ENCODE measurements at regions not wholly inside any gene's neighbourhood (a gene's known extent, or its start where the extent isn't known, plus 50 kb on each side); places are given as distances from the start of the nearest gene placed in this dataset.
"Not testable (repeated sequence)": the region's sequence is repeated elsewhere in the genome, so short reads cannot be mapped to it uniquely, and the experiment has no call there.

DNA sequence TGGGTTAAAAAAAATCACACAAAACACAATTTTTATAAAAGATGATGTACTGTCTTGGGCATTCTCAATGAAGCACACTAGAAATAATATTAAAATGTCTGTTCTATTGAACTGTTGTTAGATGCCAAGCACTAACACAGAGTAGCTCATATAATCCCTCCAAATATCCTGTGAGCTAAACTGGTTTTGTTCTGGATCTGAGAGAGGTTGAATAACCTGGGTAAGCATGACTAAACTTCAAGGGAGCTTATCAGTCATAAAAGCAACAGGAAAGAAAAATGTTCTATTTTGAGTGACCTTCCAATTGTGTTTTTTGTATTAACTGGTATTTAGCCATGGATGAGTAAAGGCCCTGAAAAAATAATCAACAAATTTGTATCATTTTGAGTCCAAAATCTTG lies 175.3 kb downstream of the SMC2 start:
- intact Hi-C loops (cut with DNase I), result no loop called here
- DNase-seq, result no peak

DNA sequence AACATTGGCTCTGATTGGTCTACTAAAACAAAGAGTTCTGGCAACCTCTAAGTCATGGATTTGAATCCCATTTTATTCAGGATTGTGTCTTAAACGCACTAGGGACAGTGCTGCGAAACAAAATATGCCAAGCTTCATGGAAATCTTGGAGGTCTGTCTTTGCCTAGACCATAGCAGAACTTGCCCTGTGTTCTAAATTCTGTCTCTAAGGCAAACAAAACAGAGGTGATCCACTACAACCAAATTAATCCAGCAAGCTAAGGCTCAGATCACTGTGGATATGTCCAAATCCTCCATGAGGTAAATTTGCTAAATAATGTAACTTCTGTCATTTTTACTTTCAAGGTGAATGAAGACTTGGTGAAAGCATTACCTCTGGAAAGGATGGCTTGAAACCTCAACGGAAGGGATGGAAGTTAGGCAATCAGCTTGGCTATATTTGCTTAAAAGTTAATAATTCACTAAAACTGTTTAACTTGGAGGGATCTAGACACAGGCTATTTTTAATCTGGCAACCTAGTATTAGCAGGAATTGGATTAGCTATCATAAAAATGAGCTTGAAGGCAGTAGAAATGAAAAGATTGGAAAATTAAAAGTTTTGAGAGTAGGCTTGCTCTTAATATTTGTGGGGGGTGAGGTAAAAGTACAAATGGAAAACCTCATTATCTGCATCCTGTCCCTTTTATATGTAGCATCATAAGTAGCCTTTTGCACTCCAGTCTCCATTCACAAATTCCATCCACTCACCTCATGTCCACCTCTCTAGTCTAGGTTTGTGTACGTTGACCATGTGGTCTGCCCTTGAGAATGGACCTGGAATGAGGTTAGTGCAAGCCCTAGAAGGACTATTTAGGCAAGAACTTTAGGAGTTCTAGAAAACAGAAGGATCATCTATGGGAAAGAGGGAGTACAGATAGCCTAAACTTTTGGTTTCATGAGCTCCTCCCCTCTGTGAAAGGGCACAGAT lies 176.2 kb downstream of the SMC2 start:
- intact Hi-C loops (cut with DNase I), result no loop called here
- DNase-seq, result no peak

DNA sequence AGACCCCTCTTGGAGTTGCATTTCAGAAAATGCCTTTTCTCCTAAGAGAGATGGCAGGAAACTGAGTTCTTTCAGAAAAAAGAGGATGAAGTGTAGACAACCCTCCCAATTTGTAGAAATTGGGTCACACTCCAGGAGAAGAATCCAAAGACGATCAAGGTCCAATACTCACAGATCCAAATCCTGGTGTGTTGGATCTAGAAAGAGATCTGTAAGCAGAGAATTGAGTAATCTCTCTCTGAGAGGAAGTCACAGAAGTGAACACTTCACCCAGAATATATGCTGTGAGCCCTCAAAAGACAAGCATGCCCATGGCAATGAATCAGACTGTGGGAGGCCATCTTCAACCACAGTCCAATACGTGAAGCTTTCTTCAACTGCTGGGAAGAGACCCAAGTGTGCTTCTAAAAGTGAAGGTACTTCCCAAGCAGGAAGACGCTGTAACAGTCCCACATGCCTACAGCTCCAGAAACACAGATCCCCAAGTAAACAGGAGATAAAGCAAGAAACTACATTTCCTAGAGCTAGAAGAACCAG lies 182.7 kb downstream of the SMC2 start:
- intact Hi-C loops (cut with DNase I), result no loop called here
- no peak for DNase-seq

DNA sequence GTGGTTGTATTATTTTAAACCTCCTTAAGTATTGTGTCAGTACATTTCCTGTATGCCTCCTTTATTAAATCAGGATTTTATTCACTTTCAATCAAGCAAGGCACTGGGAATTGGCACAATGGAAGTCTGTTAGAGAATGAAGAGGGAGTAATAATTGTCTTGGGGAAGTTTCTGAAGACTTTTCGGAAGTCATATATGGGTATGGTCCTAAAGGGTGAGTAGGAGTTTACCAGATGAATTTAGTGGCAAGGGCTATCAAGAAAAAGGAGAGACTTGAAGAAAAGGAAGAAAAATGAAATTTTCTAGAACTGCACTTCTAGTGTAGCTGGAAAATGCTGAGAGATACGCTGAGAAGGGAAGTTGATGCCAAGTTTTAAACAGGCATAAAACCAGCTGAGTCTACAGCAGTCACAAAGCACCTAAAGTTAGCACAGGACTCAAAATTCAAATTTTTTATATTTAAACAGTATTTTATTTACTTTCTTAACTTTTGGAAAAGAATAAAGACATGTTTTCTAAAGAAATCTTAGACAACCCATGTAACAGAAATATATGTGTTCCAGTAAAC lies 184.9 kb downstream of the SMC2 start:
- intact Hi-C loops (cut with DNase I), result no loop called here
- DNase-seq, result no peak

DNA sequence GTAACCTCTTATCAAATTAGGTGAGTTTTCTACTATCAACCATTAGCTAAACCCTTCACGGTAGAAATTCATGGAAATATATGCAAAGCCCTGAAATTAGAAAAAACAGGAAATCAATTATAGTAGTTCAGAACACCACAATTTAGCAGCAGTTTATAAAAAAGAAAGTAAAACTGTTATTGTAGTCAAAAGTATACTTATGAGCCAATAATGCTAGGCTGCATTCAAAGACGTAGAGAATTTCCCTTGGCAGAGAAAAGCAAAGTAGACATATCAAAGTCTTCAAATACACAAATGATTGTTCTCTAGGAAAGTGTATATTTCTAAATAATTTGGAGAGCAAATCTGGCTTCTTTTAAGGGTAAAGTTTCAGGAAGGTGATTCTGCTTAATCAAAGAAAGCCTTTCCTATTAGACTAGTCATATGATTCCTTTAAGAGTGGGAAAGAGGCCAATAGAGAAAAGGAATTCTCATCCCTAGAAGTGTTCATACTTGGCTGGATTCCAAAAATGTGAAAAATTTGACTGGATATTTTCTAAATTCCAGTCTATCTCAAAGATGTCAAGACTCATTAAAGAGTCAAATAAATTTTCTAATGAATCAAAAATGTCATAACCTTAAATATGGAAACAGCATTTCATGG lies 185.5 kb downstream of the SMC2 start:
- no peak for DNase-seq
- intact Hi-C loops (cut with DNase I), result no loop called here

DNA sequence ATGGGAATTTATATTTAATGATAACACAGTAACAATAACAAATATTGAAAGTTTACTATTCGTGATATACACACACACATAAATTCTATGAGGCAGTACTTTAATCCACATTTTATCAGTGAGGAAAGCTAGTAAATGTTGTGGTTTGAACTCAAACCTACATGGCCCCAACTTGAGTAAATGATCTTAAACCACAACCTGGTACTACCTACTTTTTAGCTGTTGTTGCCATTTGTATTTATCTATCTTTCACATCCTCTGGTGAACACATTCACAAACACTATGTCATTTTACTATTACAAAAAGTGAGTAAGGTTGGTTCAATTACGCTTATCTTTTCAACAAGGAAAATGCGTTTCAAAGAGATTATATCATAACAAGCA lies 186.1 kb downstream of the SMC2 start:
- intact Hi-C loops (cut with DNase I), result no loop called here
- no peak for DNase-seq

DNA sequence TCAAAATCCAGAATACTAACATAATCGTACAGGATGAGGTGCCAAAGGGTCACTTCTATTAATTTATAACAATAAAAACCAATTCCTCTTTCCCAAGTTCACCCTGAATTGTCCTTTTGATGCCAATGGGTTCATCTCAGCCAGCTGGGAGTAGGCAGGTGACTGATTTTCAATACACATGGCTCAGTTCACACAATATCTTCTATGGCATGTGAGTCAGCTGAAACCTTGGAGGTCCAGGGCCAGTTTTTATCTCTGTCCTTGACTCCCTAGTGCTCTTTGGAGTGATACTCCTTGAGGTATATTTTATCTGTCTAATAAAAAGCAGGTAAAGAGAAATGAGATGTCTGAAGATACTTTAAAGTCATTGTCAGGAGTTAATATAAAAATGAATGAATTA lies 186.6 kb downstream of the SMC2 start:
- intact Hi-C loops (cut with DNase I), result no loop called here
- DNase-seq, result no peak

DNA sequence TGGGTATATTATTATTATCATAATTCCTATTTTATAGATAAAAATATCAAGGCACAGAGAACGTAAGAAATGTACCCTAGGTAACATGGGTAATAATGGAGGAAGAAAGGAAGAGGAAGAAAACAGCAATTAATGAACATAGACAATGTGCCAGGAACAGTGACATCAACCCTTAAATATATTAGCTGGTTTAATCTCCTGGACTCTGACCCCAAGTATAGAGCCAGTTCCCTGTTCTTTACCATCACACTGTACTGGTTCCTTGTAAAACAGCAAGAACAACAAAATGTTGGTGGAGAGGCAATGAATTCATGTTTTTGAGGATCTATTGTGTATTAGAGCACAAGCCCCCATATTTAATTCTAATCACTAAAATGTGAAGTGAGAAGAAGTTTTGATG lies 192.1 kb downstream of the SMC2 start:
- DNase-seq, result no peak
- intact Hi-C loops (cut with DNase I), result no loop called here

DNA sequence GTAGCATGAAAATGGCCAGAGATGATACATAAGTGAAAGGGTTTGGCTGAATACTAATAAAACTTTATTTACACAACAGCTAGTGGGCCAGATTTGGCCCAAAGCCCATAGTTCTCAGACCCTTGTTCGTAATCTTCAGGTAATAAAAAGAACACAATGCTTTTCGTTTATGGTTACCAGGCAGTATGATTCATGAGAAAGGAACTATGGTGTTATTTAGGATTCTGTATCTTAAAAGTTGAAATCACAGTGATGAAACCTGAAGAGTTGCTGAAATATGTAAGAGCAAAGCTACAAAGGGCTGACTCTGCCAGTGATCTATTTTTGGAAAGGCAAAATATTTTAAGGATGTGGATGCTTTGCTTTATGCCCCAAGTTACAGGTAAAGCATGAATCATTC lies 192.7 kb downstream of the SMC2 start:
- intact Hi-C loops (cut with DNase I), result no loop called here
- DNase-seq, result no peak

DNA sequence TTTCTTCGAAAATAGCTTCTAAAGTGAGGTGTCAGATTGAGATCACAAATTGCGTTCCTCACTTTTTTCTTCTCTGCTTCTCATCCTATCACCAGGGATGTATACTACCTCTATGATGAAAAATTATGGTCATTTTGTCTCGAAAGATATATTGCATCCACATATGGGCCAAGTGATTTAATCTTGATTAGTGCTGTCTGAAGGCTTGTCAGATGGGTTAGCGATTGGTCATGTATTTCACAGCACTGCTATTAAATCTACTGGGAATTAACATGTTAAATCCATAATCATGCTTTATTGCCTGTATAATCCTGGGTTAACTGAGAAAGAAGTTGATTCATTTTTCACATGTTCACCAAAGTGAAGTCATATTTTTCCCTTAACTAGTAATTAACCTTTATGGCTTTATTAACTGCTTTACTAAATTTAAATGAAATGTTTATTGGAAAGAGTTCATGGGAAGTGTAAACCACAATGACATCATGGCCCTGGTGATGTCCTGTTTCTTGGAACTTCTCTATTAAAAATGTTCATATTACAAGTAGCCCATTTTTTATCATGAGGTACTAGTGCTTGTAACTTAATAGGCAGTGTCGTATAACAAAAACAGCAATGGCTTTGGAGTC lies 193.3 kb downstream of the SMC2 start:
- no peak for DNase-seq
- intact Hi-C loops (cut with DNase I), result no loop called here

DNA sequence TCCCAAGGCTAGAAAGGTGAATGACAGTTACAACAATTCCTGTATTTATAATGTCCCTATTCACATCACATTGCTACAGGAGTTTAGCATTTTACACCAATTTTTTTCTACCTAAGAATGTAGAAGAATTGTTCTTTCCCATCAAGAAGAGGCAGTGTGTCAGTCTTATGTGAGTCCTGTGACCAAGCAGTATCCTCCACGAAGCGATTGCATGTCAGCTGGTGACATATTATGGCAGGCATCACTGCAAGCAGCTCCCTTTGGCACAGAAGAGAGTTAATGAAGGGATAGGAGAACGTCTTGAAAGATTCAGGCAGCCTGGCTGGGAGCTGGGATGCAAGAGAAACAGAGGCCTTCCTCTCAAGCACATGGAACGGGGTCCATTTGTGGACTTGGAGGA lies 199.8 kb downstream of the SMC2 start:
- intact Hi-C loops (cut with DNase I), result no loop called here
- DNase-seq, result no peak

DNA sequence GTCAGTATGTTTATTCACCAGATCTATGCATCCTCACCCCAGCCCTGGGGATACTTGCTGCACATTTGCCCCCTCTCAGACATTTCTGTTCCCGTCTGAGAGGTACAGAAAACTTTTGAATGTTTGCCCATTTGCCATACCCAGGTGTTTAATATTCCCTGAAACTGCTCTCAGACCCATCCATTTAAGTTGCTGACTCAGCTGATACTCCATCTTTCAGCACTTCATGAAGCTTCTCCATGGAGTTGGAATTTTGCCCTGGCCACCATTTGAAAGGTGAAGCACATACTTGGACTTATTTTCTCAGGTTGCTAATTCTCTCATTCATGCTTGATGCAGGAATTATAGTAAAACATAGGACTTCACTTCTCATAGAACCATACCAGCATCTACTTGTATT lies 203.9 kb upstream of the OR13F1 start:
- intact Hi-C loops (cut with DNase I), result no loop called here
- DNase-seq, result no peak

DNA sequence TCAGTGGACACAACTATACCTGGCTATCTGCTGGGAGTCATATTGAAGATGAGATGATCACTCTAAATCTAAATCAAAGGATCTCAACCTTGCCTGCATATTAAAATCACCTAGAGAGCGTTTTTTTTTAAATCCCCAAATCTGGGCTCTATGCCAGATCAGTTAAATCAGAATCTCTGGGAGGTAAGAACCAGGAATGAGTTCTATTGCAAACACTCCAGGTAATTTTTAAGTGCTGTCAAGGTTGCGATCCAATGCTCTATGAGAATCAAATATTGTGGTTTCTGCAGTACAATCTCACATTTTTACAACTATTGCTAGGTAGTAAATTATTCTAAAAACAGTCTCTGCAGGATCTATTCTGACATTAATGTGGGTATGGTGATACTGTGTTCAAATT lies 202.3 kb upstream of the OR13F1 start:
- DNase-seq, result no peak
- intact Hi-C loops (cut with DNase I), result no loop called here

DNA sequence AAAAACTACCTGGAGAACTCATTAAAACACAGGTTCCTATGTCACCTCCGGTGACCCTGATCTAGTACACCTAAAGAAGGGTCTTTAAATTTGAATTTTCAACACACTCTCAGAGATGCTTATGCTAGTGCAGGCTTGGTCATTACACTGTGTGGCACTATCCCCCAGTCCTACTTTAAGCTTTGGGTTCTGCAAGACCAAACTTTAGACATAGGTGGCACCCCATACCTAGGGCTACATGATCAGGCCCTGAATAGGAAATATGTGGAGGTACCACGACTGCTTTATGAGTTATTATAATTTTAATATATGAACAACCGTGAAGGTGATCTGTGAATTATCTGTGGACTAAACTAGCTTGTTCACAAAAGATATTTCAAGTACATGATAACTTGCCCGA lies 201.3 kb upstream of the OR13F1 start:
- no peak for DNase-seq
- intact Hi-C loops (cut with DNase I), result no loop called here

DNA sequence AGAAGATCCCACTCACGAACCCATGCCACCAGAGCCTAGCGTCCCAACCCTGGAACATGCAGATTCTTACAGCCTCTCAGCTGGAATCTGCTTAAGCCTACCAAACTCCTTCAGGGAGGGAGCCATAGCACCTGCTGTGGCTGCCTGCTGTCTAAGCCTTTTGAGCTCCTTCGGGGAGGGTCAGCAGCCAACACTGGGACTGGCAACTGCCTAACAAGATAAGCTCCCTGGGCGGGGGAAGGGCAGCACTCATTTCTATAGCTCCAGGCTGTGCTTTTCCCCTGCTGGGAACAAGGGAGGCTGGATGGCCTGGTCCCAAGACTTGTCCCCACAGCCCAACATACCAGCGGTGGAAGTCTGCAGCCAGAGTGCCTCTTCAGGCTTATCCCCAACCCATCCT lies 199.1 kb upstream of the OR13F1 start:
- intact Hi-C loops (cut with DNase I), result no loop called here
- no peak for DNase-seq

DNA sequence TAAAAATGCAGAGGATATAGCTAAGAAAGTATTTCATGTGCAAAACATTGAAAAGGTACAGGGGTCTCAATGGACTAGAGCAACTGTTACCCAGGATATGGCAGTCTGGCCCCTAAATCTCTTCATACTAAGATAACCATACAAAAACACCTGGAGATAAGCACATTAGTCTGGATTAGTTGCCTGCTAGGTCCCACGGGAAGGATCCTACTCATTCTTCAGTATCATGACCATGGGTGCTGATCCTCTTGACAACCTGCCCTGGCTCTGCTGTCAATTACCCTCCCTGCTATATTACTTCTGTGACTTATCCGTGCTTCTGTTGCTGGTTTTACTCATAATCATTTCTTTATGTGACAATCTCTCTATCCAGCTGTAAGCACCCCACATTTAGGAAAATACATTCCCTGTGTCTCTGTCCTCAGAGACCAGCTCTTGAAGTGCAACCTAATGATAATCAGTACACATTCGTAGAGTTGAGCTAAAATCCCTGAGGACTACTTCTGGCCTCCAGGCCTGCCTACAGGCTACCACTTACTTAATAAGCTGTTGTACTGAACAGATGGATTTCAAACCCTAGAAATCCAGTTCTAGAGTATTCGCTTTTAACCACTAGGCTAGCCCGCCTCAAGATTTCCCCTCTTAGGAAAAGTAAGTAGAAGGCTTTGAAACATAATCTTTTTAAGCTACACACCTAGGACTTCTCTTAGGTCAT lies 190.5 kb upstream of the OR13F1 start:
- intact Hi-C loops (cut with DNase I), result no loop called here

DNA sequence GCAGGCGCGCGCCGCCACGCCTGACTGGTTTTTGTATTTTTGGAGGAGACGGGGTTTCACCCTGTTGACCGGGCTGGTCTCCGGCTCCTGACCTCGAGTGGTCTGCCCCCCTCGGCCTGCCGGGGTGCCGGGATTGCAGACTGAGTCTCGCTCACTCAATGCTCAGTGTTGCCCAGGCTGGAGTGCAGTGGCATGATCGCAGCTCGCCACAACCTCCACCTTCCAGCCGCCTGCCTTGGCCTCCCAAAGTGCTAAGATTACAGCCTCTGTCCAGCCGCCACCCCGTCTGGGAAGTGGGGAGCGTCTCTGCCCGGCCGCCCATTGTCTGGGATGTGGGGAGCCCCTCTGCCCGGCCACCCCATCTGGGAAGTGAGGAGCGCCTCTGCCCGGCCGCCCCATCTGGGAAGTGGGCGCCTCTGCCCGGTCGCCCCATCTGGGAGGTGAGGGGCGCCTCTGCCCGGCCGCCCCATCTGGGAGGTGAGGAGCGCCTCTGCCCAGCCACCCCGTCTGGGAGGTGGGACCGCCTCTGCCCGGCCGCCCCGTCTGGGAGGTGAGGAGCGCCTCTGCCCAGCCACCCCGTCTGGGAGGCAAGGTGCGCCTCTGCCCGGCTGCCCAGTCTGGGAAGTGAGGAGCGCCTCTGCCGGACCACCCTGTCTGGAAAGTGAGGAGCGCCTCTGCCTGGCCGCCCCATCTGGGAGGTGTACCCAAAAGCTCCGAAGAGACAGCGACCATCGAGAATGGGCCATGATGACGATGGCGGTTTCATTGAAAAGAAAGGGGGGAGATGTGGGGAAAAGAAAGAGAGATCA lies 187.7 kb upstream of the OR13F1 start:
- intact Hi-C loops (cut with DNase I), result not testable (repeated sequence)

More for the DNA sequence above, 190.5 kb upstream of the OR13F1 start:
- DNase-seq, result no peak

DNA sequence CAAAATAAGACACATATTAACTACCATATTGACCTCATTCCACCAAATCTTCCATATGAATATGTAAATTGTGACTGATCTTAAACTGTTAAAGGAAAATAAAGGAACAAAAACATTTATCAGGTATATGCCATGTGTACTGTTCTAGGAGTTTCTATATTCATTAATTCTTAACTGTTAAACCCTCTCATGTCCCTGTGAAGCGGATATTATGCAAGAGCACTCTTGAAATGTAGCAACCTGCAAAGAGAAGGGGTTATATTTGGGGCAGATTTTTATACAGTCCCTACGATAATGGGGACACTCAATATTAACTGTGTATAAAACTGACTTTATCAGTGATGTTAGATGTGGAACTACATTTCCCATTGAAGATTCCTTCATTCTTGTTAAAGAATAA lies 184.9 kb upstream of the OR13F1 start:
- DNase-seq, result no peak
- intact Hi-C loops (cut with DNase I), result no loop called here

More for the DNA sequence above, 187.7 kb upstream of the OR13F1 start:
- not testable (repeated sequence) for DNase-seq

Data from head of caudate nucleus (tissue), 42 donors.